Pancreas (tissue), 10 donors: ENCODE measurements at regions not wholly inside any gene's neighbourhood (a gene's known extent, or its start where the extent isn't known, plus 50 kb on each side); places are given as distances from the start of the nearest gene placed in this dataset.
A peak's percentile ranks its signal among the peaks of the same experiment; 100 is the strongest.
"Not testable (repeated sequence)": the region's sequence is repeated elsewhere in the genome, so short reads cannot be mapped to it uniquely, and the experiment has no call there.

Experiments used
- ATAC-seq, 4 donors: fragments of 200-7000 bp; cut with Tn5 transposase; one replicate each; pipeline versions ENCODE4 v1.8.0 to v1.9.1; 2020; ENCODE audit warnings: mild to moderate bottlenecking in 4 of 4, moderate library complexity in 4 of 4
- DNase-seq, 6 donors: peaks; one replicate each; pipeline ENCODE4 v3.0.0-alpha.2; 2020
- FAIRE-seq: peaks from 2 replicates; lab custom pipeline; 2012; peaks lifted over from hg19 to GRCh38; lab: Jason Lieb, UNC
- H3K27ac ChIP-seq, 4 donors: fragments of 200-600 bp; sonication (generic); 1 replicate in 3 of 4; 2 replicates in 1 of 4; pipeline versions ENCODE4 v1.5.0 to v1.8.0; 2020
- H3K27me3 ChIP-seq, 4 donors: fragments of 200-600 bp; one replicate each; pipeline ENCODE4 v1.8.0; 2021
- H3K36me3 ChIP-seq, 3 donors: fragments of 200-600 bp; sonication (generic) in 1 of 3; one replicate each; pipeline versions ENCODE4 v1.5.0 to v1.8.0; 2020 to 2021
- H3K4me1 ChIP-seq, 3 donors: fragments of 200-600 bp; one replicate each; pipeline ENCODE4 v1.8.0; 2021
- H3K4me3 ChIP-seq, 4 donors: fragments of 200-600 bp; sonication (generic) in 2 of 4; one replicate each; pipeline versions ENCODE4 v1.5.0 to v1.8.0; 2020 to 2021
- H3K9me3 ChIP-seq, 4 donors: fragments of 200-600 bp; one replicate each; pipeline ENCODE4 v1.8.0; 2021
- WGBS, 2 donors: extraction: QIAGEN DNeasy Blood & Tissue Kit; methylation state at CpG; one replicate each; pipeline ENCODE4 v1.1.7; 2013; 5-methylcytosine and 5-hydroxymethylcytosine counted together
- intact Hi-C, 3 donors: fragments of 100-400 bp; cut with DNase I; formaldehyde crosslinking; loops; one replicate each; pipeline versions ENCODE4 v1.11.1 to v1.14.2; 2022
- TF ChIP-seq, protein P1 (sequence below), 4 donors: fragments of 200-600 bp; sonication (generic) in 3 of 4; IDR thresholded peaks; one replicate each; pipeline versions ENCODE4 v1.5.0 to v1.8.0; 2021; ENCODE audit warnings: antibody characterized with exemption in 4 of 4
- donor health status: healthy with polysubstance abuse.
- donor health status: DM: no; HTN: no; CAD: no; lungs with moderate emphysema.
- donor health status: DM: no; HTN: no; CAD: no.
- donor health status: control.
- donor health status: control.
- donor health status: Bipolar disorder and iron deficiency.
- donor health status: DM: yes; HTN: yes; CAD: no.
- donor health status: DM: no; HTN: no; CAD: no.
- donor health status: DM: no; HTN: no; CAD: no.
- donor health status: DM: yes; HTN: yes; CAD: no.

DNA sequence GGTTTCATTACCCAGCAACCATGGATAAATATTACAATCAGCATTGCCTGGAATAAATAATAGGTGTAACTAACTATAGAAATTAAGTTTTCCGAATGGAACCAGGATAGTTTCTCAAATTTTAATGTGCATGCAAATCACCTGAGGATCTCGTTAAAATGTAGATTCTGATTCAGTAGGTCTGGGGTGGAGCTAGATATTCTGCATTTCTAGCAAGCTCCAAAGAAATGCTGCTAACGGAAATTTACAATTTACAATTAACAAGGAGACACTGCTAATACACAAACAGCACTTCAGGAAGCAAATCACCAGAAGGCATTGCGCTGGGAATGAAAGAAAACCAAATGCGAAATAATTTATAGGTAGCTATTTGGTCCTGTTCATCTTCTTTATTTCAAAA is 597.5 kb upstream of the KLF12 start:
- no peak for FAIRE-seq
- Histone ChIP-seq H3K9me3 (no peaks in the 10 kb centered on the region), H3K4me3 (no peak overlapping the region), H3K27ac (no peak overlapping the region), H3K36me3 (no peaks in the 10 kb centered on the region), H3K27me3 (no peaks in the 10 kb centered on the region), H3K4me1 (no peaks in the 10 kb centered on the region)
- intact Hi-C loops = no loop called here
- WGBS, 2 donors = 75 to 84% methylated on average over 5 of the region's 5 CpGs
- no peak for DNase-seq
- no peak for ATAC-seq
- TF ChIP-seq, protein P1, sequence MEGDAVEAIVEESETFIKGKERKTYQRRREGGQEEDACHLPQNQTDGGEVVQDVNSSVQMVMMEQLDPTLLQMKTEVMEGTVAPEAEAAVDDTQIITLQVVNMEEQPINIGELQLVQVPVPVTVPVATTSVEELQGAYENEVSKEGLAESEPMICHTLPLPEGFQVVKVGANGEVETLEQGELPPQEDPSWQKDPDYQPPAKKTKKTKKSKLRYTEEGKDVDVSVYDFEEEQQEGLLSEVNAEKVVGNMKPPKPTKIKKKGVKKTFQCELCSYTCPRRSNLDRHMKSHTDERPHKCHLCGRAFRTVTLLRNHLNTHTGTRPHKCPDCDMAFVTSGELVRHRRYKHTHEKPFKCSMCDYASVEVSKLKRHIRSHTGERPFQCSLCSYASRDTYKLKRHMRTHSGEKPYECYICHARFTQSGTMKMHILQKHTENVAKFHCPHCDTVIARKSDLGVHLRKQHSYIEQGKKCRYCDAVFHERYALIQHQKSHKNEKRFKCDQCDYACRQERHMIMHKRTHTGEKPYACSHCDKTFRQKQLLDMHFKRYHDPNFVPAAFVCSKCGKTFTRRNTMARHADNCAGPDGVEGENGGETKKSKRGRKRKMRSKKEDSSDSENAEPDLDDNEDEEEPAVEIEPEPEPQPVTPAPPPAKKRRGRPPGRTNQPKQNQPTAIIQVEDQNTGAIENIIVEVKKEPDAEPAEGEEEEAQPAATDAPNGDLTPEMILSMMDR (IDR thresholded peaks at IDR 0.05) = no peak

DNA sequence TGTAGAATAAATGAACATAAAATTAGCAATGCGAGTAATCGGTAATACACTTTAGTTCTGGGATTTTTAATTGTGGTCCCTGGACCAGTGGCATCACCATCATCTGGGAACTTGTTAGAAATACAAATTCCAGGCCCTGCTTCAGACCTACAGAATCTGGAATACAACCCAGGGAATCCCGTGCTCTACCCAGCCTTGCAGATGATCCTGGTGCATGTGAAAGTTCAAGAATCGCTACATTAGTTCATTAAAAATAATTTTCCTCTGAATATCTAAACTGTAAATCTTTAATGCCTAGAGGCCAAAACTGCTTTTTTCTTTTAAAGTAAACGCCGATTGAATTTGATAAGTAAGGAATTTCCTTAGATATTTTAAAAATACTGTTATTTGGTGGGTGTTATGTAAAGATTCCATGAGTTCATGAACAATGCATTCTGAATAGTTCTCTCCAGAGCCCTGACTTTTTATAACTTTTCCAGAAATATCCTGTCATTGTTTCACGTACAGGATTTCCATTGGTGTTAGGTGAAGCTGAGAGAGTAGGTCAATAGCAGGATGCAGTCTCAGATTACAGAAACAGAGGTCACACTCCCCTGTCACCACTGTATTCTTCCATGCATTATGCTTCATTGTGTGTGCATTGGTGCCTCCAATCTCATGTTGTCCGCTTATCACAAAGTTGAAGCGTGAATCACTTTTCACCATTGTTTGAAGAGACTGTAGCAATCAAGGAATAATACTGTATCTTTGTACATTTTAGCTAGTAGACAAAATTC is 596.5 kb upstream of the KLF12 start:
- Histone ChIP-seq H3K4me1 (no peaks in the 10 kb centered on the region), H3K36me3 (no peaks in the 10 kb centered on the region), H3K27me3 (no peaks in the 10 kb centered on the region), H3K9me3 (no peaks in the 10 kb centered on the region), H3K27ac (no peak overlapping the region), H3K4me3 (no peak overlapping the region)
- ATAC-seq = no peak
- no peak for FAIRE-seq
- TF ChIP-seq, protein P1 (IDR thresholded peaks at IDR 0.05) = no peak
- whole genome bisulfite sequencing, 2 donors = 75% methylated on average over 9 of the region's 9 CpGs
- no peak for DNase-seq
- intact Hi-C loops = no loop called here

DNA sequence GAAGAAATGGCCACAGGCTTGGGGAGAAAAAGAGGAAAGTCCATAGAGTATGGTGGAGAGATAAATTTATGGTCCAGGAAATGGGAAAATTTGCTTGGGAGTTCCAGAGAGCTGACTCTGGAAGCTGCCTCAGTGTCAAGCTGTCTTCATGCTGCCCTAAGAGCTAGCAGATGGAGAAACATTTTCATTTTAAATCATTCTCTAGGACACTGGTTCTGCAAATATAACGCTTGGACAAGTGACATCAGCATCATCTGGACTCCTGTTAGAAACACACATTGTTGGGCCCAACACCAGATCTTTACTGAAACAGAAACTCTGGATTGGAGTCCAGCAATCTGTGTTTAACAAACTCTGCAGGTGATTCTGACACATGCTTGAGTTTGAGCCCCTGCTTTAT is 592.0 kb upstream of the KLF12 start:
- no peaks in the 10 kb centered on the region for H3K27me3 ChIP-seq
- TF ChIP-seq, protein P1 (IDR thresholded peaks at IDR 0.05) = no peak
- DNase-seq (no peak), ATAC-seq (no peak), FAIRE-seq (no peak)
- no peaks in the 10 kb centered on the region for H3K4me1 ChIP-seq
- H3K4me3 ChIP-seq = no peak overlapping the region
- no peak overlapping the region for H3K27ac ChIP-seq
- H3K36me3 ChIP-seq = no peaks in the 10 kb centered on the region
- intact Hi-C loops = no loop called here
- no peaks in the 10 kb centered on the region for H3K9me3 ChIP-seq
- WGBS, 2 donors = 58 to 63% methylated on average over 1 of the region's 1 CpG

DNA sequence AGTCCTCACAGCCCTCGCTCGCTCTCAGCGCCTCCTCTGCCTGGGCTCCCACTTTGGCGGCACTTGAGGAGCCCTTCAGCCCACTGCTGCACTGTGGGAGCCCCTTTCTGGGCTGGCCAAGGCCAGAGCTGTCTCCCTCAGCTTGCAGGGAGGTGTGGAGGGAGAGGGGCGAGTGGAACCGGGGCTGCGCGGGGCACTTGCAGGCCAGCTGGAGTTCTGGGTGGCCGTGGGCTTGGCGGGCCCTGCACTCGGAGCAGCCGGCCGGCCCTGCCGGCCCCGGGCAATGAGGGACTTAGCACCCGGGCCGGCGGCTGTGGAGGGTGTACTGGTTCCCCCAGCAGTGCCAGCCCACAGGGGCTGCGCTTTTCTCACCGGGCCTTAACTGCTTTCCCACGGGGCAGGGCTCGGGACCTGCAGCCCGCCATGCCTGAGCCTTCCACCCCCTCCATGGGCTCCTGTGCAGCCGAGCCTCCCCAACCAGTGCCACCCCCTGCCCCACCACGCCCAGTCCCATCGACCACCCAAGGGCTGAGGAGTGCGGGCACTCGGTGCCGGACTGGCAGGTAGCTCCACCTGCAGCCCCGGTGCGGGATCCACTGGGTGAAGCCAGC is 584.1 kb upstream of the KLF12 start:
- peak in 2 of 6 donors; percentile 49 to 50 for DNase-seq
- 86 to 91% methylated on average over 8 to 31 of the region's 31 CpGs for WGBS, 2 donors
- H3K4me3 ChIP-seq, FAIRE-seq, H3K27me3 ChIP-seq, H3K4me1 ChIP-seq, ATAC-seq, intact Hi-C loops, H3K36me3 ChIP-seq, H3K9me3 ChIP-seq, H3K27ac ChIP-seq: not testable (repeated sequence)

DNA sequence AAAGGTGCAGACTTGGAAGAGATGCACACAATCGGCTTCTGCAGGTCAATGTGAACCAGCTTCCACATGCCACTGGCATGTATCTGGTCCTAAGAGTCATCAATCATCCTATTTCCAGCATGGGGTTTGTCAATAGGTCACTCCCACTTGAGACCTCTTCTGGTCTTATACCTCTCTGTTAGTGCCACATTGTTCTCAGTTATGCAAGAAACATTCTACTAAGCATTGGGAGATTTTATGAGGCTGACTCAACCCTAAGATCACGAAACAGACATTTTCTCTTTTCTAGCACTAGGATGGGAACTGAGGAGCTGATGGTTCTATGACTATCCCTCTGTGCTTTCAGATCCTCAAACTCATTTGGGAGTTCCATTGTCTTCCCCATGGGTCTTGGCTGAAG is 581.5 kb upstream of the KLF12 start:
- no peaks in the 10 kb centered on the region for H3K27me3 ChIP-seq
- H3K9me3 ChIP-seq = no peaks in the 10 kb centered on the region
- H3K36me3 ChIP-seq = no peaks in the 10 kb centered on the region
- WGBS, 2 donors = 49 to 59% methylated on average over 2 of the region's 2 CpGs
- no peak overlapping the region for H3K27ac ChIP-seq
- intact Hi-C loops = no loop called here
- H3K4me1 ChIP-seq = no peaks in the 10 kb centered on the region
- FAIRE-seq (no peak), DNase-seq (no peak), ATAC-seq (no peak)
- H3K4me3 ChIP-seq = no peak overlapping the region
- TF ChIP-seq, protein P1 (IDR thresholded peaks at IDR 0.05) = no peak
